ENCODE measurements at regions not wholly inside any gene's neighbourhood (a gene's known extent, or its start where the extent isn't known, plus 50 kb on each side); places are given as distances from the start of the nearest gene placed in this dataset.

DNA sequence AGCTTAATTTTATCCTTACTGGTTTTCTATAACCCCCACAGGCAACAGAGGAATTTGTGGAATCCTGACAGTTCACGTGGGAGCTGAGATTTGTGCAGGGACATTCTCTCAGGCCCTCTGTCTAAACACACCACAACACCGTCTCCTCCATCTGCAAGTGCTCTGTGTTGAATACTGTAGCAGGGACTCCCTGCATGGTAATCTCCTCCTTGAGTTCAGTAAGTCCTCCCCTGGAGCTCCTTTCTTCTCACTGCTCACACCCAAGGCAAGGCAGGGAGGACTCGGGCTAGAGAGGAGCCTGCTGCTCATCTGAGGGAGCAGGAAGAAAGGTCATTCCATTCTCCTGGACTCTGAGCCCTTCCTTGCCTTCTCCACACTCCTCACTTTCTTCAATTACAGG is 348.2 kb downstream of the KCTD12 start:
- H3K4me1 ChIP-seq, result no peaks in the 10 kb centered on the region
- 59 to 89% methylated on average over 2 of the region's 3 CpGs for WGBS, 2 donors (ENCODE audit: low coverage in 1 of 2)
- TF ChIP-seq EP300 (IDR thresholded peaks at IDR 0.05), result no peak
- TF ChIP-seq POLR2AphosphoS5 (IDR thresholded peaks at IDR 0.05), result no peak
- TF ChIP-seq, protein P1, sequence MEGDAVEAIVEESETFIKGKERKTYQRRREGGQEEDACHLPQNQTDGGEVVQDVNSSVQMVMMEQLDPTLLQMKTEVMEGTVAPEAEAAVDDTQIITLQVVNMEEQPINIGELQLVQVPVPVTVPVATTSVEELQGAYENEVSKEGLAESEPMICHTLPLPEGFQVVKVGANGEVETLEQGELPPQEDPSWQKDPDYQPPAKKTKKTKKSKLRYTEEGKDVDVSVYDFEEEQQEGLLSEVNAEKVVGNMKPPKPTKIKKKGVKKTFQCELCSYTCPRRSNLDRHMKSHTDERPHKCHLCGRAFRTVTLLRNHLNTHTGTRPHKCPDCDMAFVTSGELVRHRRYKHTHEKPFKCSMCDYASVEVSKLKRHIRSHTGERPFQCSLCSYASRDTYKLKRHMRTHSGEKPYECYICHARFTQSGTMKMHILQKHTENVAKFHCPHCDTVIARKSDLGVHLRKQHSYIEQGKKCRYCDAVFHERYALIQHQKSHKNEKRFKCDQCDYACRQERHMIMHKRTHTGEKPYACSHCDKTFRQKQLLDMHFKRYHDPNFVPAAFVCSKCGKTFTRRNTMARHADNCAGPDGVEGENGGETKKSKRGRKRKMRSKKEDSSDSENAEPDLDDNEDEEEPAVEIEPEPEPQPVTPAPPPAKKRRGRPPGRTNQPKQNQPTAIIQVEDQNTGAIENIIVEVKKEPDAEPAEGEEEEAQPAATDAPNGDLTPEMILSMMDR (IDR thresholded peaks at IDR 0.05), result no peak
- no peak for TF ChIP-seq POLR2A (IDR thresholded peaks at IDR 0.05)
- no peak for ATAC-seq
- H3K4me3 ChIP-seq, result no peak overlapping the region
- H3K36me3 ChIP-seq, result no peaks in the 10 kb centered on the region
- no peak overlapping the region for H3K27ac ChIP-seq
- peaks cover 0 to 5% (median 0%) of the 10 kb centered on the region in 3 donors for H3K9me3 ChIP-seq
- H3K27me3 ChIP-seq, result no peaks in the 10 kb centered on the region

DNA sequence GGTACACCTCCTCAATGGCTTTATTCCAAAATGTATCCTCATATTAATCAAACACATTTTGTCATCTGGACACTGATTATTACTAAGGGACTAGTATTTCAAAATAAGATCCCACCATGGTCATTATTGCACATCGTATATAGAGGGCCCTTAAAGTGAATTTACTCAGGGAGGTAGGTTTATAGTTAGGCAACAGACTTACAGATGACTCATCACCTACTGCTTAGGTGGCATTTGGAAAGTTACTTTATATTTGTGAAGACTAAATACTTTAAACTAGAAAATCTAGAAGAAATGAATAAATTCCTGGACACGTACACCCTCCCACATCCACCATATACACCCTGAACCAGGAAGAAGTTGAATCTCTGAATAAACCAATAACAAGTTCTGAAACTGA is 353.0 kb downstream of the KCTD12 start:
- ATAC-seq, result no peak
- 74 to 80% methylated on average over 2 of the region's 2 CpGs for WGBS, 2 donors (ENCODE audit: low coverage in 1 of 2)

DNA sequence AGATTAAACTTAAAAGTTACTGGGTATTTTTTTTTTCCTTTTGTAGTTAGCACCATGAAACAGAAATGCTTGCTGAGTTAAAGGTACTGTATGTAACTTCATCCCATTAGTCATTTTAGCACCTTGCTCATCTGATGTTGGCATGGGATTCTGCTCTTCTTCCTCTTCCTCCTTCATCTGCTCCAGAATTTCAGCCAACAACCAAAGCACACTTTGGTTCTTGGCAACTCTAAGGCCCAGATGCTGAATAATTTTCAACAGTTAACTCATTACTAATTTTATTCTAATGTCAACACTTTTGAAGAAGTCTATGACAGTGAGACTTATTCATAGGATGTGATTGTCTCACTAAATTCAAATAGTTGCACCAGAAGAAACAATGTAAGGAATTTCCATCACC is 359.2 kb downstream of the KCTD12 start:
- H3K27ac ChIP-seq, result no peak overlapping the region
- H3K4me3 ChIP-seq, result no peak overlapping the region
- no peak for TF ChIP-seq POLR2AphosphoS5 (IDR thresholded peaks at IDR 0.05)
- TF ChIP-seq, protein P1 (IDR thresholded peaks at IDR 0.05), result no peak
- TF ChIP-seq POLR2A (IDR thresholded peaks at IDR 0.05), result no peak
- TF ChIP-seq EP300 (IDR thresholded peaks at IDR 0.05), result no peak
- no peaks in the 10 kb centered on the region for H3K36me3 ChIP-seq
- no peaks in the 10 kb centered on the region for H3K27me3 ChIP-seq
- H3K4me1 ChIP-seq, result no peaks in the 10 kb centered on the region
- no peaks in the 10 kb centered on the region for H3K9me3 ChIP-seq
- no peak for ATAC-seq

More for the DNA sequence above, 353.0 kb downstream of the KCTD12 start:
- Histone ChIP-seq H3K27ac (no peak overlapping the region), H3K27me3 (no peaks in the 10 kb centered on the region), H3K4me1 (no peaks in the 10 kb centered on the region), H3K9me3 (peaks cover 0 to 5% (median 0%) of the 10 kb centered on the region in 3 donors), H3K36me3 (no peaks in the 10 kb centered on the region), H3K4me3 (no peak overlapping the region)
- TF ChIP-seq, protein P1 (IDR thresholded peaks at IDR 0.05), result no peak
- TF ChIP-seq POLR2AphosphoS5 (IDR thresholded peaks at IDR 0.05), result no peak
- TF ChIP-seq EP300 (IDR thresholded peaks at IDR 0.05), result no peak
- TF ChIP-seq POLR2A (IDR thresholded peaks at IDR 0.05), result no peak

DNA sequence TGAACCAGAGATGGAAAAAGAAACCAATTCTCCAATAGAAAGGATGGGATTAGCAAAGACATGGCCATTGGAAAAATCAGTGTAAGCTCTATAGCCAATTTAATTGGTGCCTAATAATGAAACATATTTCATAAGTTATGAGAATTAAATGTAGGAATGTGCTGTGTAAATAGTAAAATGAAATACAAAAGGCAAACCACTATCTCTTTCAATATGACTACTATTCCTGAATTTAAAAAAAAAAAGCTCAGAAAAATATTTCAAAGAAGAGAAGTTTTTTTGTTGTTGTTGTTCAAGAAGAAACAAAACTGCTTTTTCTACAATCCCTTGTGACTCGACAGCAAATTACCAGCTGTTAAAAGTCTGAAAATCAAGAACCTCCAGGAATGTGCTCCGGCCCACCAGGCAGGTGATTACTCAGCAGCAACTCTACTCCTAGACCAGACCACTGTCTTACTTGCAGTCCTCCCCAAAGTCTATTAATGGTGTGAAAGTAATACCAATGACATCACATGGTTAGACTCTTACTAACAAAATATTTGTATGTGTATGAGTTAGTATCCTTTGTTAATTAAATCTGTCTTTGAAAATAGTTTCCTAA is 362.4 kb downstream of the KCTD12 start:
- no peaks in the 10 kb centered on the region for H3K4me1 ChIP-seq
- no peaks in the 10 kb centered on the region for H3K9me3 ChIP-seq
- WGBS, 2 donors (ENCODE audit: low coverage in 1 of 2), result 84 to 91% methylated on average over 2 of the region's 2 CpGs
- TF ChIP-seq, protein P1 (IDR thresholded peaks at IDR 0.05), result no peak
- H3K36me3 ChIP-seq, result no peaks in the 10 kb centered on the region
- ATAC-seq, result no peak
- no peak overlapping the region for H3K27ac ChIP-seq
- H3K4me3 ChIP-seq, result no peak overlapping the region
- no peaks in the 10 kb centered on the region for H3K27me3 ChIP-seq

DNA sequence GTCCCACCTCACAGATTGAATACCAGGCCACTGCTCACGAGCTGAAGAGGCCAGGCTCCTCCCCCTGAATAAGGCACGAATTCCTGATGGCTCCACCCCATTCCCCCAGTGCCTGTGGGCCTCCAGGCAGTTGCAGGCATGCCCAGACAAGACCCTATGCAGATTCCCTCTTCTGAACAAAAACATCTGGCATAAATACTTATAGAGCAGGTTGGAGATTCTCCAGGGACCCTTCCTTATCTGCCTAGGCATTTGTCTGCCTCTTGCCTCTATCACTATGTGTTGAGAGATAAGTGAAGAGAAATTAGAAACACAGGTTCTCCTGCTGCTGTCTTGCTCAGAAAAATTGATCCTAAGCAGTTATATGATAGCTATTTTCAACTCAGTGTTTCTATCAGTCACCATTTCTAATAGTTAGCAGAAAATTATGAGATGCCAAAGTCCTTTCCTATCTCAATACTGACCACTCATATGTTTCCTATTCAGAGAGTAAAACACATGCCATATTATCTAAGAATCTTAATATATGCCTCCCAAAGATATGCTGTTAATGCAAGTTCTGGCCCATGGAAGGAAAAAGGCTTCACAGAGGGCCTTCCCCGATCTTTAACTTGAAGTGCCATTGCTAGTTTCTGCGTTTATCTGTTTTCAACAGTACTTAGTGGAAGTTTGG is 364.0 kb downstream of the KCTD12 start:
- 83 to 90% methylated on average over 2 to 3 of the region's 4 CpGs for WGBS, 2 donors (ENCODE audit: low coverage in 1 of 2)
- no peaks in the 10 kb centered on the region for H3K9me3 ChIP-seq
- H3K27me3 ChIP-seq, result no peaks in the 10 kb centered on the region
- ATAC-seq, result no peak
- TF ChIP-seq, protein P1 (IDR thresholded peaks at IDR 0.05), result no peak
- TF ChIP-seq EP300 (IDR thresholded peaks at IDR 0.05), result no peak
- no peak for TF ChIP-seq POLR2AphosphoS5 (IDR thresholded peaks at IDR 0.05)
- TF ChIP-seq POLR2A (IDR thresholded peaks at IDR 0.05), result no peak
- H3K36me3 ChIP-seq, result no peaks in the 10 kb centered on the region
- H3K4me1 ChIP-seq, result no peaks in the 10 kb centered on the region
- H3K4me3 ChIP-seq, result no peak overlapping the region
- H3K27ac ChIP-seq, result no peak overlapping the region
